A549 (cell line): ENCODE measurements at regions not wholly inside any gene's neighbourhood (a gene's known extent, or its start where the extent isn't known, plus 50 kb on each side); places are given as distances from the start of the nearest gene placed in this dataset.

Experiments used
- ATAC-seq, 2 experiments: fragments of 200-7000 bp in 1 of 2; fragments of >200 bp in 1 of 2; cut with Nextera tagmentation in 1 of 2; cut with Tn5 transposase in 1 of 2; 3 replicates each; pipeline versions ENCODE4 v1.8.0 to v1.9.1; 2018 to 2020; ENCODE audit warnings: mild to moderate bottlenecking in 1 of 2, moderate library complexity in 1 of 2
- CTCF ChIA-PET: fragments of 300-600 bp; sonication (Branson Sonifier 250); formaldehyde crosslinking; extraction: SDS; loops from one replicate; lab custom pipeline; 2021; ENCODE audit warnings: antibody characterized with exemption, inconsistent platforms; lab: Yijun Ruan, JAX
- POLR2A ChIA-PET: fragments of 350-600 bp; formaldehyde crosslinking; extraction: SDS; loops from one replicate; lab custom pipeline; 2021; ENCODE audit warnings: antibody characterized with exemption, inconsistent platforms; lab: Yijun Ruan, JAX
- DNase-seq, 2 experiments: peaks; one replicate each; pipeline versions ENCODE4 v3.0.0 to v3.0.0-alpha.2; 2011 to 2016; ENCODE audit warnings: low read depth in 1 of 2, low spot score in 1 of 2
- FAIRE-seq: peaks from 2 replicates; lab custom pipeline; 2011; peaks lifted over from hg19 to GRCh38; lab: Jason Lieb, UNC
- H3K27ac ChIP-seq, 2 experiments: fragments of >200 bp; sonication (Bioruptor Twin); formaldehyde crosslinking; 3 replicates each; pipeline ENCODE4 v1.5.1; 2016 to 2017
- H3K4me1 ChIP-seq: fragments of >200 bp; sonication (Bioruptor Twin); formaldehyde crosslinking; 3 replicates; pipeline ENCODE4 v1.6.1; 2016
- H3K4me2 ChIP-seq: fragments of >200 bp; sonication (Bioruptor Twin); formaldehyde crosslinking; 3 replicates; pipeline ENCODE4 v1.6.1; 2016
- H3K4me3 ChIP-seq: fragments of >200 bp; sonication (Bioruptor Twin); formaldehyde crosslinking; 3 replicates; pipeline ENCODE4 v1.5.1; 2016
- H3K9me3 ChIP-seq: fragments of >200 bp; sonication (Bioruptor Twin); formaldehyde crosslinking; 3 replicates; pipeline ENCODE4 v1.6.1; 2016
- ATOH8 ChIP-seq: fragments of 250-450 bp; sonication (Bioruptor Pico); IDR thresholded peaks from 2 replicates; pipeline ENCODE4 v1.5.0; 2020; ENCODE audit warnings: low read depth, mild to moderate bottlenecking, moderate library complexity
- CBX8 ChIP-seq: fragments of 200-600 bp; sonication (generic); IDR thresholded peaks from 2 replicates; pipeline ENCODE4 v1.6.1; 2016
- CEBPB ChIP-seq, 2 experiments: fragments of >200 bp in 1 of 2; sonication (Bioruptor Twin) in 1 of 2; formaldehyde crosslinking in 1 of 2; IDR thresholded peaks; 2 replicates each; pipeline ENCODE4 v1.6.1; 2012 to 2016
- HEYL ChIP-seq: fragments of 250-450 bp; sonication (Bioruptor Pico); IDR thresholded peaks from 2 replicates; pipeline ENCODE4 v1.8.0; 2021; ENCODE audit warnings: mild to moderate bottlenecking, moderate library complexity
- JUN ChIP-seq, 2 experiments: fragments of >200 bp; sonication (Bioruptor Twin); formaldehyde crosslinking; IDR thresholded peaks; 2 replicates in 1 of 2; 3 replicates in 1 of 2; pipeline ENCODE4 v1.6.1; 2016 to 2017
- KDM1A ChIP-seq: fragments of 200-600 bp; sonication (generic); IDR thresholded peaks from 2 replicates; pipeline ENCODE4 v1.6.1; 2016; ENCODE audit warnings: low read depth, mild to moderate bottlenecking
- KDM5A ChIP-seq: fragments of 200-600 bp; sonication (generic); IDR thresholded peaks from 2 replicates; pipeline ENCODE4 v1.6.1; 2016; ENCODE audit warnings: antibody characterized with exemption, mild to moderate bottlenecking
- MYC ChIP-seq: IDR thresholded peaks from 2 replicates; pipeline ENCODE4 v1.6.1; 2012; ENCODE audit warnings: mild to moderate bottlenecking, inconsistent platforms, low read length, improper control_type of control experiment, borderline replicate concordance
- PHF8 ChIP-seq: fragments of 200-600 bp; sonication (generic); IDR thresholded peaks from 2 replicates; pipeline ENCODE4 v1.6.1; 2016; ENCODE audit warnings: low read depth, mild to moderate bottlenecking, antibody characterized with exemption, moderate library complexity, borderline replicate concordance
- RARB ChIP-seq: fragments of 250-450 bp; sonication (Bioruptor Pico); IDR thresholded peaks from 2 replicates; pipeline ENCODE4 v1.8.0; 2021; ENCODE audit warnings: mild to moderate bottlenecking, moderate library complexity
- SMC3 ChIP-seq: fragments of >200 bp; sonication (Bioruptor Twin); formaldehyde crosslinking; IDR thresholded peaks from 3 replicates; pipeline ENCODE4 v1.6.1; 2018; ENCODE audit warnings: inconsistent platforms
- TFCP2L1 ChIP-seq: fragments of 250-450 bp; sonication (Bioruptor Pico); IDR thresholded peaks from 2 replicates; pipeline ENCODE4 v1.5.0; 2021; ENCODE audit warnings: mild to moderate bottlenecking
- TP53 ChIP-seq: fragments of 250-450 bp; sonication (Bioruptor Pico); IDR thresholded peaks from 2 replicates; pipeline ENCODE4 v1.5.0; 2021; ENCODE audit warnings: mild to moderate bottlenecking, moderate library complexity
- USF2 ChIP-seq: fragments of 450-650 bp; IDR thresholded peaks from 2 replicates; pipeline ENCODE4 v1.6.1; 2014; ENCODE audit warnings: antibody characterized with exemption
- ZSCAN20 ChIP-seq: fragments of 250-450 bp; sonication (Bioruptor Pico); IDR thresholded peaks from 2 replicates; pipeline ENCODE4 v1.8.0; 2022; ENCODE audit warnings: mild to moderate bottlenecking, moderate library complexity
- WGBS: methylation state at CpG from one replicate; pipeline ENCODE4 v1.1.6; 2017; ENCODE audit errors: missing lambda C conversion rate; 5-methylcytosine and 5-hydroxymethylcytosine counted together
- TF ChIP-seq, protein P1 (sequence below): fragments of >200 bp; sonication (Bioruptor Twin); formaldehyde crosslinking; IDR thresholded peaks from 3 replicates; pipeline ENCODE4 v1.5.1; 2016

- 88% methylated on average over 9 of the region's 9 CpGs for WGBS
- DNase-seq (no peak), ATAC-seq (no peak), FAIRE-seq (no peak)
- H3K4me2 ChIP-seq = no peak overlapping the region
- POLR2A ChIA-PET = no interaction called here
- H3K9me3 ChIP-seq = no peaks in the 10 kb centered on the region
- no peak overlapping the region for H3K4me3 ChIP-seq
- no peak for TF ChIP-seq CEBPB (IDR thresholded peaks at IDR 0.05)
- no peak for TF ChIP-seq TP53
- no peak for TF ChIP-seq RARB (CRISPR knock-in tag)
- no peak for TF ChIP-seq TFCP2L1 (CRISPR knock-in tag)
- no peaks in the 10 kb centered on the region for H3K4me1 ChIP-seq
- CTCF ChIA-PET = interaction anchor here (0.5 to 1.8 kb wide), 5 partner anchors 17 to 300 kb away, joined by 3 to 4 read pairs (median 4); no protein-coding TSS in a partner anchor
- H3K27ac ChIP-seq = peak overlapping the region in 1 of 2 experiments; percentile 18; a peak in 1 of 6 replicates
Observed at GRCh38 chr9:105116052-105116868, 128.2 kb upstream of the SLC44A1 start.

DNA sequence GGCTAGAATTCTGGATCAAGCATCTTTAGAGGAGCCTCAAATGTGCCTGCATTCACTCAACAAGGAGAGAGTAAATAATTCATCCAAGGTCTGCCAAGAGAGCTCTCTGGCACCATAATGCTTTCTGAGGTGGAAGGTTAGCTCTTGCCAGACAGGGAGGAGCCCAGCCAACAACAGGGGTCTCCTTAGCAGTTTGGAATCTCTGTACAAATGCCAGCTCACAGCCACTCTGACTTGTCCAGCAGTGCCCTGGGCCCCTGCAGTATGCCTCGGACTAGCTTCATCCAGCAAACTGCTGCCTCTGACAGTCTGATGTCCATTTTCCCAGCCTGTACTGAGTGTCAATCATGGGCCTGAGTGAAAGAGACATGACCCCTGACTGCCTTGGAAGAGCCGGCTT lies 127.2 kb upstream of the SLC44A1 start:
- no peak for DNase-seq
- Histone ChIP-seq H3K4me3 (no peak overlapping the region), H3K9me3 (no peaks in the 10 kb centered on the region), H3K4me1 (no peaks in the 10 kb centered on the region), H3K27ac (0 out of 6 replicates have a peak overlapping the region, but pooled peaks of 1 of the 2 experiments have one; percentile 3), H3K4me2 (no peak overlapping the region)
- 91% methylated on average over 2 of the region's 2 CpGs for WGBS
- CTCF ChIA-PET = interaction anchor here (0.8 to 1.8 kb wide), 5 partner anchors 16 to 191 kb away, joined by 3 to 4 read pairs (median 3); no protein-coding TSS in a partner anchor
- FAIRE-seq = no peak
- TF ChIP-seq JUN (IDR thresholded peaks at IDR 0.05) (no peak), ZSCAN20 (CRISPR knock-in tag) (no peak), PHF8 (no peak), CBX8 (no peak), KDM1A (no peak)
- POLR2A ChIA-PET = no interaction called here
- ATAC-seq = no peak

DNA sequence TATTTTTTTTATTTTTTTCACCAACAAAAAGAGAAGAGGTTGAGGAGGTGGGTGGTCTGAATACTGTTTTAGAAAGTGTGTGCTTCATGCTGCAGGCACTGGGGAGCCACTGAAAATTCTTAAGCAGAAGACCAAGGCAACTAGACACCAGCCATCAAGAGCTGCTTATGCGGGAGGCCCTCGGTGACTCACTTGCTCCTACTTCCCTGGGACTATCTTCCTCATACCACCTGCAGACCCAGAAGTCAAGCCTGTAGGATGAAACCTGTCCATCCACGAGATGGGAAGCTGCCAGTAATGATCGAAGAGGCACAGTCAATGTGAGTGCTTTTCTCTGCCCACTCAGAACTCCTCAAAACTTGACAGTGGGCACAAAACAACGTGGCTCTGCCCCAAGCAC lies 125.8 kb upstream of the SLC44A1 start:
- DNase-seq = no peak
- no peak for TF ChIP-seq HEYL (CRISPR knock-in tag)
- TF ChIP-seq, protein P1, sequence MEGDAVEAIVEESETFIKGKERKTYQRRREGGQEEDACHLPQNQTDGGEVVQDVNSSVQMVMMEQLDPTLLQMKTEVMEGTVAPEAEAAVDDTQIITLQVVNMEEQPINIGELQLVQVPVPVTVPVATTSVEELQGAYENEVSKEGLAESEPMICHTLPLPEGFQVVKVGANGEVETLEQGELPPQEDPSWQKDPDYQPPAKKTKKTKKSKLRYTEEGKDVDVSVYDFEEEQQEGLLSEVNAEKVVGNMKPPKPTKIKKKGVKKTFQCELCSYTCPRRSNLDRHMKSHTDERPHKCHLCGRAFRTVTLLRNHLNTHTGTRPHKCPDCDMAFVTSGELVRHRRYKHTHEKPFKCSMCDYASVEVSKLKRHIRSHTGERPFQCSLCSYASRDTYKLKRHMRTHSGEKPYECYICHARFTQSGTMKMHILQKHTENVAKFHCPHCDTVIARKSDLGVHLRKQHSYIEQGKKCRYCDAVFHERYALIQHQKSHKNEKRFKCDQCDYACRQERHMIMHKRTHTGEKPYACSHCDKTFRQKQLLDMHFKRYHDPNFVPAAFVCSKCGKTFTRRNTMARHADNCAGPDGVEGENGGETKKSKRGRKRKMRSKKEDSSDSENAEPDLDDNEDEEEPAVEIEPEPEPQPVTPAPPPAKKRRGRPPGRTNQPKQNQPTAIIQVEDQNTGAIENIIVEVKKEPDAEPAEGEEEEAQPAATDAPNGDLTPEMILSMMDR = no peak
- TF ChIP-seq USF2 = no peak
- no peak for TF ChIP-seq MYC
- TF ChIP-seq KDM5A = no peak
- TF ChIP-seq ATOH8 (CRISPR knock-in tag) = no peak
- no peak for TF ChIP-seq SMC3
- Histone ChIP-seq H3K27ac (no peak overlapping the region), H3K9me3 (no peaks in the 10 kb centered on the region), H3K4me1 (no peaks in the 10 kb centered on the region), H3K4me3 (no peak overlapping the region), H3K4me2 (no peak overlapping the region)
- no peak for FAIRE-seq
- POLR2A ChIA-PET = no interaction called here
- ATAC-seq = no peak
- CTCF ChIA-PET = interaction anchor here (0.8 to 1.3 kb wide), 2 partner anchors 19 to 38 kb away, joined by 3 read pairs; no protein-coding TSS in a partner anchor
- 65% methylated on average over 5 of the region's 5 CpGs for WGBS
